ENCODE measurements at regions not wholly inside any gene's neighbourhood (a gene's known extent, or its start where the extent isn't known, plus 50 kb on each side); places are given as distances from the start of the nearest gene placed in this dataset.

GRCh38 chr20:24112360-24112759, 123.8 kb upstream of the GGTLC1 start:
- no peak for DNase-seq (ENCODE audit: low spot score)
- ATAC-seq = no peak

- peak; percentile 93 for DNase-seq (ENCODE audit: low spot score)
- peak; percentile 95 for ATAC-seq
These were observed 123.3 kb upstream of the GGTLC1 start for GRCh38 chr20:24111858-24112257.

GRCh38 chr20:24109537-24109936, 121.0 kb upstream of the GGTLC1 start:
- no peak for ATAC-seq
- no peak for DNase-seq (ENCODE audit: low spot score)

GRCh38 chr20:24109008-24109407, 120.4 kb upstream of the GGTLC1 start:
- ATAC-seq (peak; percentile 44), DNase-seq (ENCODE audit: low spot score) (peak; percentile 63)

- ATAC-seq = no peak
- no peak for DNase-seq (ENCODE audit: low spot score)
These were observed 120.0 kb upstream of the GGTLC1 start for GRCh38 chr20:24108581-24108980.

- DNase-seq (ENCODE audit: low spot score) (no peak), ATAC-seq (no peak)
These were observed 118.3 kb upstream of the GGTLC1 start for GRCh38 chr20:24106801-24107445.

- DNase-seq (ENCODE audit: low spot score) (no peak), ATAC-seq (no peak)
These were observed 117.7 kb upstream of the GGTLC1 start for GRCh38 chr20:24106150-24106800.

GRCh38 chr20:24102749-24103333, 114.3 kb upstream of the GGTLC1 start:
- no peak for DNase-seq (ENCODE audit: low spot score)
- ATAC-seq = no peak

GRCh38 chr20:24102290-24102689, 113.7 kb upstream of the GGTLC1 start:
- DNase-seq (ENCODE audit: low spot score) (peak; percentile 70), ATAC-seq (peak; percentile 87)

GRCh38 chr20:24100370-24101011, 111.9 kb upstream of the GGTLC1 start:
- DNase-seq (ENCODE audit: low spot score) (no peak), ATAC-seq (peak; percentile 76)

- ATAC-seq (no peak), DNase-seq (ENCODE audit: low spot score) (no peak)
These were observed 110.3 kb upstream of the GGTLC1 start for GRCh38 chr20:24098886-24099285.

GRCh38 chr20:24097506-24098245, 109.1 kb upstream of the GGTLC1 start:
- DNase-seq (ENCODE audit: low spot score) = no peak
- ATAC-seq = no peak

GRCh38 chr20:24096864-24097450, 108.4 kb upstream of the GGTLC1 start:
- ATAC-seq = no peak
- no peak for DNase-seq (ENCODE audit: low spot score)

GRCh38 chr20:24096264-24096663, 107.7 kb upstream of the GGTLC1 start:
- ATAC-seq (no peak), DNase-seq (ENCODE audit: low spot score) (no peak)

GRCh38 chr20:24095756-24096155, 107.2 kb upstream of the GGTLC1 start:
- no peak for ATAC-seq
- no peak for DNase-seq (ENCODE audit: low spot score)

- DNase-seq (ENCODE audit: low spot score) (no peak), ATAC-seq (no peak)
These were observed 106.7 kb upstream of the GGTLC1 start for GRCh38 chr20:24095303-24095702.

- ATAC-seq = no peak
- no peak for DNase-seq (ENCODE audit: low spot score)
These were observed 101.0 kb upstream of the GGTLC1 start for GRCh38 chr20:24089576-24089975.

- ATAC-seq (no peak), DNase-seq (ENCODE audit: low spot score) (no peak)
These were observed 97.5 kb upstream of the GGTLC1 start for GRCh38 chr20:24086121-24086520.

- DNase-seq (ENCODE audit: low spot score) (no peak), ATAC-seq (no peak)
These were observed 95.7 kb upstream of the GGTLC1 start for GRCh38 chr20:24084281-24084680.

GRCh38 chr20:24081077-24081476, 92.5 kb upstream of the GGTLC1 start:
- ATAC-seq (no peak), DNase-seq (ENCODE audit: low spot score) (no peak)
